ENCODE measurements at regions not wholly inside any gene's neighbourhood (a gene's known extent, or its start where the extent isn't known, plus 50 kb on each side); places are given as distances from the start of the nearest gene placed in this dataset.

DNA sequence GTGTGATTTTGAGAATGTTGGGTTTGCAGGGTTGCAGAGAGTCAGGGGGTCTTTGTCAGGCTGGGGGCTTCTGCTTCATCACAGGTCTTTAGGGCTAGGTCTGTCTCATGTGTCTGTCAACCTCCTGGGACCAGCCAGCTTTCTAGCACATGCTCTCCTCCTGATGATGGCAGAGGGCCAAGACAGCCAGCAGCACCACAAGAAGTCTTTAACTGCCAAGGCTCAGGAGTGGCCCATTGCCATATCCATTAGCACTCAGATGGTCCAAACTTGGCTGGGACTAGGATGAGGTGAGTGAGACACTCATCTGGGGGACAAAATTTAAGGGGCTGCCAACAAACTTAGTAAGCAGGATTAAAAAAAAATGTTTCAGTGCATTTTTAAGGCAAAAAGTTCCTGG is 384.2 kb upstream of the CDH10 start:
- no peak for TF ChIP-seq ZNF70 (CRISPR knock-in tag; IDR thresholded peaks at IDR 0.05)
- TF ChIP-seq ZFP3 (CRISPR knock-in tag; IDR thresholded peaks at IDR 0.05) = no peak
- no peak for TF ChIP-seq TCF4 (CRISPR knock-in tag; IDR thresholded peaks at IDR 0.05; ENCODE audit: borderline replicate concordance)
- TF ChIP-seq TOX (CRISPR knock-in tag; IDR thresholded peaks at IDR 0.05; ENCODE audit: borderline replicate concordance) = no peak
- TF ChIP-seq, protein P1, sequence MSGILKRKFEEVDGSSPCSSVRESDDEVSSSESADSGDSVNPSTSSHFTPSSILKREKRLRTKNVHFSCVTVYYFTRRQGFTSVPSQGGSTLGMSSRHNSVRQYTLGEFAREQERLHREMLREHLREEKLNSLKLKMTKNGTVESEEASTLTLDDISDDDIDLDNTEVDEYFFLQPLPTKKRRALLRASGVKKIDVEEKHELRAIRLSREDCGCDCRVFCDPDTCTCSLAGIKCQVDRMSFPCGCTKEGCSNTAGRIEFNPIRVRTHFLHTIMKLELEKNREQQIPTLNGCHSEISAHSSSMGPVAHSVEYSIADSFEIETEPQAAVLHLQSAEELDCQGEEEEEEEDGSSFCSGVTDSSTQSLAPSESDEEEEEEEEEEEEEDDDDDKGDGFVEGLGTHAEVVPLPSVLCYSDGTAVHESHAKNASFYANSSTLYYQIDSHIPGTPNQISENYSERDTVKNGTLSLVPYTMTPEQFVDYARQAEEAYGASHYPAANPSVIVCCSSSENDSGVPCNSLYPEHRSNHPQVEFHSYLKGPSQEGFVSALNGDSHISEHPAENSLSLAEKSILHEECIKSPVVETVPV (CRISPR knock-in tag; IDR thresholded peaks at IDR 0.05) = no peak
- TF ChIP-seq ZFP30 (CRISPR knock-in tag; IDR thresholded peaks at IDR 0.05) = no peak
- TF ChIP-seq, protein P2, sequence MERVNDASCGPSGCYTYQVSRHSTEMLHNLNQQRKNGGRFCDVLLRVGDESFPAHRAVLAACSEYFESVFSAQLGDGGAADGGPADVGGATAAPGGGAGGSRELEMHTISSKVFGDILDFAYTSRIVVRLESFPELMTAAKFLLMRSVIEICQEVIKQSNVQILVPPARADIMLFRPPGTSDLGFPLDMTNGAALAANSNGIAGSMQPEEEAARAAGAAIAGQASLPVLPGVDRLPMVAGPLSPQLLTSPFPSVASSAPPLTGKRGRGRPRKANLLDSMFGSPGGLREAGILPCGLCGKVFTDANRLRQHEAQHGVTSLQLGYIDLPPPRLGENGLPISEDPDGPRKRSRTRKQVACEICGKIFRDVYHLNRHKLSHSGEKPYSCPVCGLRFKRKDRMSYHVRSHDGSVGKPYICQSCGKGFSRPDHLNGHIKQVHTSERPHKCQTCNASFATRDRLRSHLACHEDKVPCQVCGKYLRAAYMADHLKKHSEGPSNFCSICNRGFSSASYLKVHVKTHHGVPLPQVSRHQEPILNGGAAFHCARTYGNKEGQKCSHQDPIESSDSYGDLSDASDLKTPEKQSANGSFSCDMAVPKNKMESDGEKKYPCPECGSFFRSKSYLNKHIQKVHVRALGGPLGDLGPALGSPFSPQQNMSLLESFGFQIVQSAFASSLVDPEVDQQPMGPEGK (CRISPR knock-in tag; IDR thresholded peaks at IDR 0.05; ENCODE audit: borderline replicate concordance) = no peak
- TF ChIP-seq ZC3H10 (CRISPR knock-in tag; IDR thresholded peaks at IDR 0.05) = no peak
- TF ChIP-seq, protein P3, sequence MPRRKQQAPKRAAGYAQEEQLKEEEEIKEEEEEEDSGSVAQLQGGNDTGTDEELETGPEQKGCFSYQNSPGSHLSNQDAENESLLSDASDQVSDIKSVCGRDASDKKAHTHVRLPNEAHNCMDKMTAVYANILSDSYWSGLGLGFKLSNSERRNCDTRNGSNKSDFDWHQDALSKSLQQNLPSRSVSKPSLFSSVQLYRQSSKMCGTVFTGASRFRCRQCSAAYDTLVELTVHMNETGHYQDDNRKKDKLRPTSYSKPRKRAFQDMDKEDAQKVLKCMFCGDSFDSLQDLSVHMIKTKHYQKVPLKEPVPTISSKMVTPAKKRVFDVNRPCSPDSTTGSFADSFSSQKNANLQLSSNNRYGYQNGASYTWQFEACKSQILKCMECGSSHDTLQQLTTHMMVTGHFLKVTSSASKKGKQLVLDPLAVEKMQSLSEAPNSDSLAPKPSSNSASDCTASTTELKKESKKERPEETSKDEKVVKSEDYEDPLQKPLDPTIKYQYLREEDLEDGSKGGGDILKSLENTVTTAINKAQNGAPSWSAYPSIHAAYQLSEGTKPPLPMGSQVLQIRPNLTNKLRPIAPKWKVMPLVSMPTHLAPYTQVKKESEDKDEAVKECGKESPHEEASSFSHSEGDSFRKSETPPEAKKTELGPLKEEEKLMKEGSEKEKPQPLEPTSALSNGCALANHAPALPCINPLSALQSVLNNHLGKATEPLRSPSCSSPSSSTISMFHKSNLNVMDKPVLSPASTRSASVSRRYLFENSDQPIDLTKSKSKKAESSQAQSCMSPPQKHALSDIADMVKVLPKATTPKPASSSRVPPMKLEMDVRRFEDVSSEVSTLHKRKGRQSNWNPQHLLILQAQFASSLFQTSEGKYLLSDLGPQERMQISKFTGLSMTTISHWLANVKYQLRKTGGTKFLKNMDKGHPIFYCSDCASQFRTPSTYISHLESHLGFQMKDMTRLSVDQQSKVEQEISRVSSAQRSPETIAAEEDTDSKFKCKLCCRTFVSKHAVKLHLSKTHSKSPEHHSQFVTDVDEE (CRISPR knock-in tag; IDR thresholded peaks at IDR 0.05) = no peak
- no peak for TF ChIP-seq OSR1 (CRISPR knock-in tag; IDR thresholded peaks at IDR 0.05)
- TF ChIP-seq, protein P4, sequence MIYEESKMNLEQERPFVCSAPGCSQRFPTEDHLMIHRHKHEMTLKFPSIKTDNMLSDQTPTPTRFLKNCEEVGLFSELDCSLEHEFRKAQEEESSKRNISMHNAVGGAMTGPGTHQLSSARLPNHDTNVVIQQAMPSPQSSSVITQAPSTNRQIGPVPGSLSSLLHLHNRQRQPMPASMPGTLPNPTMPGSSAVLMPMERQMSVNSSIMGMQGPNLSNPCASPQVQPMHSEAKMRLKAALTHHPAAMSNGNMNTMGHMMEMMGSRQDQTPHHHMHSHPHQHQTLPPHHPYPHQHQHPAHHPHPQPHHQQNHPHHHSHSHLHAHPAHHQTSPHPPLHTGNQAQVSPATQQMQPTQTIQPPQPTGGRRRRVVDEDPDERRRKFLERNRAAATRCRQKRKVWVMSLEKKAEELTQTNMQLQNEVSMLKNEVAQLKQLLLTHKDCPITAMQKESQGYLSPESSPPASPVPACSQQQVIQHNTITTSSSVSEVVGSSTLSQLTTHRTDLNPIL (CRISPR knock-in tag; IDR thresholded peaks at IDR 0.05; ENCODE audit: low read depth) = no peak
- no peak for TF ChIP-seq RARB (CRISPR knock-in tag; IDR thresholded peaks at IDR 0.05)
- no peak for TF ChIP-seq CSDC2 (CRISPR knock-in tag; IDR thresholded peaks at IDR 0.05)

All from SK-N-SH treated with all-trans-retinoic acid at 6 μM for 48 hours (cell line).